ENCODE measurements at regions not wholly inside any gene's neighbourhood (a gene's known extent, or its start where the extent isn't known, plus 50 kb on each side); places are given as distances from the start of the nearest gene placed in this dataset.
A peak's percentile ranks its signal among the peaks of the same experiment; 100 is the strongest.

DNA sequence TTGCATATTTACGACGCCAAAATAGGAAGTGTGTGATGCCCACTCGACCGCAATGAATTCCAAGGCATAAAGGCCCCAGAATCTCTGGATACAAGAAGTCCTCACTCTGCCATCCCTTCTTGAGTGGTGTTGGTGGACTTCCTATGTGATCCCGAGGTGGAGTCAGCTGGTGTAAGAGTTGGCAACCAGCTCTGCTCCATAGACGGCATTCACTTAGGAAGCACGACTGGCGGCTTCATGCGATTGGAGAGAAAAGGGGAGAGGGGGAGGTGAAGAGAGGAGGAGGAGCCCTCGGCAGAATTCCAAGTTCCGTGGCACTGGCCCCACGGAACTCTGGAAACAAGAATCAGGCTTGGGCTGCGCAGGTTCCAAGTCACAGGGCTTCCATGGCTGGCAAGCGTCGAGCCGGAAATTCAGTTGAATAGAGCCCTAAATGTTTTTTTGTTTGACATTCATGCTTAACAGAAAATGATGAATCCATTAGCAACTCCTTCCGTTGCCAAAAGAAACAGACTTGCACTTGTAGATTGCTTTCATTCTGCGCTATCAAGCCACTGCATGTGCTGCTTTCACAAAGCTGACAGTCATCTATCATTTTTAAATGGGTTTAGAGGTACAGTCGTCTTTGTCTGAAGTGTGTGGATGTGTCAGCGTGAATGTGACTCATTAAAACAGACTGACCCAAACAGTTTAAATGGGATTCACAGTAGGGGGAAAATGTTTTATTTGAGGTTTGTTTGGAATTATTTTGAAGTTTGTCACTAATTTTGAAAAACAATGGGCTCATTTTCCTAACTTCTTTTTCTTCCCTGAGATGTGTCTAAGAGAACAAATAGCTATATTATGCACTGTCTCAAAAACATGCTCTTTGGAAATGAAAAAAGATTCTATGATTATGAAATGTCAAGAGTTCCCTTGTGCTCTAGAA, 428.3 kb upstream of the ATP11B start:
- Histone ChIP-seq H3K36me3 (replicated peaks in 1 of 2; ENCODE audit: control insufficient read depth in 1 of 2, insufficient read depth in 2 of 2, low read length in 1 of 2) (no peaks in the 10 kb centered on the region), H3K4me2 (peak overlapping the region; percentile 60), H4K20me1 (ENCODE audit: insufficient read depth) (no peaks in the 10 kb centered on the region), H3K9me2 (no peaks in the 10 kb centered on the region), H3F3A (replicated peaks; ENCODE audit: insufficient read depth) (peaks cover 4% of the 10 kb centered on the region), H3K9ac (no peak overlapping the region), H3K4me1 (ENCODE audit: control insufficient read depth in 1 of 2, insufficient read depth in 2 of 2, low read depth in 1 of 2, low read length in 1 of 2) (peaks cover 5 to 10% of the 10 kb centered on the region in 2 experiments; a peak in 3 of 4 replicates), H2AFZ (ENCODE audit: low read depth) (peak overlapping the region; percentile 42; the same call in 1 of the 2 replicates), H3K79me2 (ENCODE audit: insufficient read depth) (no peaks in the 10 kb centered on the region), H3K27me3 (ENCODE audit: insufficient read depth) (no peaks in the 10 kb centered on the region), H3K27ac (ENCODE audit: low read depth in 2 of 2, low read length in 1 of 2) (peak overlapping the region; percentile 59 to 79), H3K4me3 (ENCODE audit: low read depth in 2 of 2, low read length in 1 of 2) (peak overlapping the region; percentile 14 to 29; a peak in 3 of 4 replicates), H3K9me3 (no peaks in the 10 kb centered on the region)
- POLR2A ChIA-PET: no interaction called here
- peak; percentile 46 for DNase-seq
- CTCF ChIA-PET: interaction anchor here (1.2 kb wide), 2 partner anchors 17 to 257 kb away, joined by 3 to 4 read pairs; no protein-coding TSS in a partner anchor
- WGBS (ENCODE audit: low lambda C conversion rate): 27% methylated on average over 20 of the region's 20 CpGs
- TF ChIP-seq ELF1 (IDR thresholded peaks at IDR 0.05): no peak
- TF ChIP-seq MEF2A (IDR thresholded peaks at IDR 0.05; ENCODE audit: borderline replicate concordance, low read depth): no peak
- TF ChIP-seq EP300 (IDR thresholded peaks at IDR 0.05; ENCODE audit: borderline replicate concordance in 1 of 2, low read depth in 1 of 2, low read length in 1 of 2): peak in 1 of 2 experiments; percentile 56; a peak in 2 of 4 replicates
- no peak for TF ChIP-seq POLR2AphosphoS5 (IDR thresholded peaks at IDR 0.05; ENCODE audit: low read depth, low read length)
- no peak for TF ChIP-seq EZH2phosphoT487 (IDR thresholded peaks at IDR 0.05; ENCODE audit: borderline replicate concordance, low read depth)
- no peak for TF ChIP-seq CHD2 (IDR thresholded peaks at IDR 0.05; ENCODE audit: low read length, partially characterized antibody)
- TF ChIP-seq NFIC (IDR thresholded peaks at IDR 0.05; ENCODE audit: borderline replicate concordance): peak; percentile 59; the same call in 1 of the 2 replicates
- no peak for TF ChIP-seq FOXJ3 (CRISPR knock-in tag; IDR thresholded peaks at IDR 0.05)
- no peak for TF ChIP-seq GATA2 (CRISPR knock-in tag; IDR thresholded peaks at IDR 0.05)
- TF ChIP-seq RXRA (IDR thresholded peaks at IDR 0.05; ENCODE audit: borderline replicate concordance, low read depth): no peak
- TF ChIP-seq, protein P1, sequence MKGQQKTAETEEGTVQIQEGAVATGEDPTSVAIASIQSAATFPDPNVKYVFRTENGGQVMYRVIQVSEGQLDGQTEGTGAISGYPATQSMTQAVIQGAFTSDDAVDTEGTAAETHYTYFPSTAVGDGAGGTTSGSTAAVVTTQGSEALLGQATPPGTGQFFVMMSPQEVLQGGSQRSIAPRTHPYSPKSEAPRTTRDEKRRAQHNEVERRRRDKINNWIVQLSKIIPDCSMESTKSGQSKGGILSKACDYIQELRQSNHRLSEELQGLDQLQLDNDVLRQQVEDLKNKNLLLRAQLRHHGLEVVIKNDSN (IDR thresholded peaks at IDR 0.05; ENCODE audit: borderline replicate concordance, low read depth): no peak
- no peak for TF ChIP-seq TAF1 (IDR thresholded peaks at IDR 0.05; ENCODE audit: borderline replicate concordance, low read depth, low read length)
- TF ChIP-seq FOXM1 (IDR thresholded peaks at IDR 0.05; ENCODE audit: low read depth): no peak
- TF ChIP-seq, protein P2, sequence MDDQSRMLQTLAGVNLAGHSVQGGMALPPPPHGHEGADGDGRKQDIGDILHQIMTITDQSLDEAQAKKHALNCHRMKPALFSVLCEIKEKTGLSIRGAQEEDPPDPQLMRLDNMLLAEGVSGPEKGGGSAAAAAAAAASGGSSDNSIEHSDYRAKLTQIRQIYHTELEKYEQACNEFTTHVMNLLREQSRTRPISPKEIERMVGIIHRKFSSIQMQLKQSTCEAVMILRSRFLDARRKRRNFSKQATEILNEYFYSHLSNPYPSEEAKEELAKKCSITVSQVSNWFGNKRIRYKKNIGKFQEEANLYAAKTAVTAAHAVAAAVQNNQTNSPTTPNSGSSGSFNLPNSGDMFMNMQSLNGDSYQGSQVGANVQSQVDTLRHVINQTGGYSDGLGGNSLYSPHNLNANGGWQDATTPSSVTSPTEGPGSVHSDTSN (IDR thresholded peaks at IDR 0.05): peak; percentile 63
- TF ChIP-seq TEAD4 (IDR thresholded peaks at IDR 0.05; ENCODE audit: borderline replicate concordance, insufficient read depth): no peak
- no peak for TF ChIP-seq CTCF (IDR thresholded peaks at IDR 0.05)
- TF ChIP-seq USF2 (IDR thresholded peaks at IDR 0.05; ENCODE audit: borderline replicate concordance, low read depth, low read length): no peak
- TF ChIP-seq, protein P3, sequence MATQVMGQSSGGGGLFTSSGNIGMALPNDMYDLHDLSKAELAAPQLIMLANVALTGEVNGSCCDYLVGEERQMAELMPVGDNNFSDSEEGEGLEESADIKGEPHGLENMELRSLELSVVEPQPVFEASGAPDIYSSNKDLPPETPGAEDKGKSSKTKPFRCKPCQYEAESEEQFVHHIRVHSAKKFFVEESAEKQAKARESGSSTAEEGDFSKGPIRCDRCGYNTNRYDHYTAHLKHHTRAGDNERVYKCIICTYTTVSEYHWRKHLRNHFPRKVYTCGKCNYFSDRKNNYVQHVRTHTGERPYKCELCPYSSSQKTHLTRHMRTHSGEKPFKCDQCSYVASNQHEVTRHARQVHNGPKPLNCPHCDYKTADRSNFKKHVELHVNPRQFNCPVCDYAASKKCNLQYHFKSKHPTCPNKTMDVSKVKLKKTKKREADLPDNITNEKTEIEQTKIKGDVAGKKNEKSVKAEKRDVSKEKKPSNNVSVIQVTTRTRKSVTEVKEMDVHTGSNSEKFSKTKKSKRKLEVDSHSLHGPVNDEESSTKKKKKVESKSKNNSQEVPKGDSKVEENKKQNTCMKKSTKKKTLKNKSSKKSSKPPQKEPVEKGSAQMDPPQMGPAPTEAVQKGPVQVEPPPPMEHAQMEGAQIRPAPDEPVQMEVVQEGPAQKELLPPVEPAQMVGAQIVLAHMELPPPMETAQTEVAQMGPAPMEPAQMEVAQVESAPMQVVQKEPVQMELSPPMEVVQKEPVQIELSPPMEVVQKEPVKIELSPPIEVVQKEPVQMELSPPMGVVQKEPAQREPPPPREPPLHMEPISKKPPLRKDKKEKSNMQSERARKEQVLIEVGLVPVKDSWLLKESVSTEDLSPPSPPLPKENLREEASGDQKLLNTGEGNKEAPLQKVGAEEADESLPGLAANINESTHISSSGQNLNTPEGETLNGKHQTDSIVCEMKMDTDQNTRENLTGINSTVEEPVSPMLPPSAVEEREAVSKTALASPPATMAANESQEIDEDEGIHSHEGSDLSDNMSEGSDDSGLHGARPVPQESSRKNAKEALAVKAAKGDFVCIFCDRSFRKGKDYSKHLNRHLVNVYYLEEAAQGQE (IDR thresholded peaks at IDR 0.05; ENCODE audit: low read depth, low read length): no peak
- TF ChIP-seq NRF1 (IDR thresholded peaks at IDR 0.05; ENCODE audit: low read depth, low read length): peak; percentile 29; the same call in 1 of the 2 replicates
- no peak for TF ChIP-seq GABPA (IDR thresholded peaks at IDR 0.05; ENCODE audit: low read depth)
- TF ChIP-seq TCF12 (IDR thresholded peaks at IDR 0.05): peak; percentile 41; the same call in 1 of the 2 replicates
- TF ChIP-seq FOSL2 (IDR thresholded peaks at IDR 0.05; ENCODE audit: borderline replicate concordance, low read depth): no peak
- TF ChIP-seq YY1 (IDR thresholded peaks at IDR 0.05; ENCODE audit: low read depth): no peak
- no peak for TF ChIP-seq RFX5 (IDR thresholded peaks at IDR 0.05; ENCODE audit: low read length)

Data from SK-N-SH (cell line).